ENCODE measurements at regions not wholly inside any gene's neighbourhood (a gene's known extent, or its start where the extent isn't known, plus 50 kb on each side); places are given as distances from the start of the nearest gene placed in this dataset.
"Not testable (repeated sequence)": the region's sequence is repeated elsewhere in the genome, so short reads cannot be mapped to it uniquely, and the experiment has no call there.

DNA sequence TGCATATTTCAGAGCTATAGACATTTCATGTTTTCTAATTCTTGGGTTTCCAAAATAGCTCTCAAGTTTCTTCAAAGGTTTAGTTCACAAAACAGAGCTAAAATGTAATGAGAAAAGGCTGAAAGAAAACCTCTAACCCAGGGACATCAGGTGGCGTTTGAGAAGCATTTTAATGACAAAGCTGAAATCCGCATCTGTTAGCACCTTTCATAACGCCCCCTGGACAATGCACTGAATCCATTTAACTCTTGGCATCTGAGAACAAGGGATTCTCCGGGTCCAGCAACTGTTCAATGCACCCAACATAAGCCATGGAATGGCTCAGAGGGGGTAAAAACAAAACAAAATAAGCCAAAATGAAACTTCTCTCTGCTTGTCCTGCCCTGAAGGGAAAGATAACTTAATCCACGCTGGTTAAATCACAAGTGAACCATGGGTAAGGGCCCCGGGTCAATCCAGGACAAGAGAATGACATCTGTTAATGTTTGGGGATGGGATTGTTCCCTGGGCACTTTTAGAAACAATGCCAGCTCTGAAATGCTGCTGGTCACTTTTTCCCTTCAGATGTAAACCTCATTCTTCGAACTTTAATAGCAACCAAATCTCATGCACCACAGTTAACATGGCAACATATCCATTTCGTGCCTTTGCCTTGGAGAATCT is 466.2 kb upstream of the ADAMTS9 start:
- Histone ChIP-seq H3K9me3 (ENCODE audit: control insufficient read depth in 2 of 2, low read length in 2 of 2) (no peaks in the 10 kb centered on the region), H3K4me1 (ENCODE audit: control insufficient read depth in 2 of 2, insufficient read depth in 2 of 2, low read length in 2 of 2) (peaks cover 0 to 3% of the 10 kb centered on the region in 2 donors), H3K27me3 (ENCODE audit: control insufficient read depth in 2 of 2, insufficient read depth in 2 of 2, low read length in 2 of 2) (no peaks in the 10 kb centered on the region), H3K36me3 (ENCODE audit: control insufficient read depth in 2 of 2, insufficient read depth in 2 of 2, low read length in 2 of 2) (no peaks in the 10 kb centered on the region), H3K9ac (ENCODE audit: low read depth in 1 of 2, low read length in 2 of 2) (no peak overlapping the region), H3K4me3 (ENCODE audit: low read length in 2 of 2) (no peak overlapping the region), H3K27ac (ENCODE audit: low read depth in 2 of 2, low read length in 2 of 2) (no peak overlapping the region)

DNA sequence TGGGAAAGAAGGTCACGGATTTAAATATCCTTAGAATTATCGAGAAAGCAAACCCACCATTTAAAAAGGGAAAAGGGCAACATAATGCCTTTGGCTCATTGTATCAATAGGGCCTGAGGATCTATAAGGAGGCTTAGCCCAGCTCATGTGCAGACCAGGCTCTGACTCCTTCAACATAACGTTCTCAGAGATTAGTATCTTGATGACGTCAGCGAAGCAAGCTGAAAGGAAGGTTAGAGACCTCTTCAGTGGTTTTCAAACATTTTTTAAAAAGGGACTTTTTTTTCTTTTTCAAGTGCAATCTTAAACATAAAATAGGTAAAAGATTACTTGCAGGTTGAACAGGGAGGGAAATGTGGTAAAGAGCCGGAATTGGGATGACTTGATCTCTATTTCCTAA is 463.9 kb upstream of the ADAMTS9 start:
- H3K36me3 ChIP-seq (ENCODE audit: control insufficient read depth in 2 of 2, insufficient read depth in 2 of 2, low read length in 2 of 2) = no peaks in the 10 kb centered on the region
- H3K27ac ChIP-seq (ENCODE audit: low read depth in 2 of 2, low read length in 2 of 2) = no peak overlapping the region
- peaks cover 0 to 3% of the 10 kb centered on the region in 2 donors for H3K4me1 ChIP-seq (ENCODE audit: control insufficient read depth in 2 of 2, insufficient read depth in 2 of 2, low read length in 2 of 2)
- no peaks in the 10 kb centered on the region for H3K9me3 ChIP-seq (ENCODE audit: control insufficient read depth in 2 of 2, low read length in 2 of 2)
- H3K27me3 ChIP-seq (ENCODE audit: control insufficient read depth in 2 of 2, insufficient read depth in 2 of 2, low read length in 2 of 2) = no peaks in the 10 kb centered on the region
- no peak overlapping the region for H3K4me3 ChIP-seq (ENCODE audit: low read length in 2 of 2)
- H3K9ac ChIP-seq (ENCODE audit: low read depth in 1 of 2, low read length in 2 of 2) = no peak overlapping the region

DNA sequence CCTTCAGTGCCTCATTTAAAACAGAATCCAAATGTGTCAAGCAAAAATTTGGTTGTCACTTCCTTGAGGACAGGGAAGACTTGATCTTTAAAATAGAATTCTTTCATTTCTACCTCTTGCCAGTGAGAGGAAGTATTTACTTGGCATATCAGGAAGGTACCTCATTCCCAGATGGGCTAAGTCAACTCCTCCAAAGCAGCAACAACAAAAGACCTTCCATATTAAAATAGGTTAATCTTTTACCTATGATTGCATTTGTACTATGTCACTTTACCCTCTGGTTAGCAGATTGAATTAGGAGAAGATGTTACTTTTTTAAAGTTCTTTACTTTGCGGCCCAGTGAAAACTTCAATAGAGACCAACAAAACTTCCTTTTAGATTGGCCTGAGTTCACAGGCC is 462.1 kb upstream of the ADAMTS9 start:
- Histone ChIP-seq H3K9ac (ENCODE audit: low read depth in 1 of 2, low read length in 2 of 2) (no peak overlapping the region), H3K27ac (ENCODE audit: low read depth in 2 of 2, low read length in 2 of 2) (no peak overlapping the region), H3K36me3 (ENCODE audit: control insufficient read depth in 2 of 2, insufficient read depth in 2 of 2, low read length in 2 of 2) (no peaks in the 10 kb centered on the region), H3K9me3 (ENCODE audit: control insufficient read depth in 2 of 2, low read length in 2 of 2) (no peaks in the 10 kb centered on the region), H3K4me3 (ENCODE audit: low read length in 2 of 2) (no peak overlapping the region), H3K4me1 (ENCODE audit: control insufficient read depth in 2 of 2, insufficient read depth in 2 of 2, low read length in 2 of 2) (peaks cover 0 to 3% of the 10 kb centered on the region in 2 donors), H3K27me3 (ENCODE audit: control insufficient read depth in 2 of 2, insufficient read depth in 2 of 2, low read length in 2 of 2) (no peaks in the 10 kb centered on the region)

DNA sequence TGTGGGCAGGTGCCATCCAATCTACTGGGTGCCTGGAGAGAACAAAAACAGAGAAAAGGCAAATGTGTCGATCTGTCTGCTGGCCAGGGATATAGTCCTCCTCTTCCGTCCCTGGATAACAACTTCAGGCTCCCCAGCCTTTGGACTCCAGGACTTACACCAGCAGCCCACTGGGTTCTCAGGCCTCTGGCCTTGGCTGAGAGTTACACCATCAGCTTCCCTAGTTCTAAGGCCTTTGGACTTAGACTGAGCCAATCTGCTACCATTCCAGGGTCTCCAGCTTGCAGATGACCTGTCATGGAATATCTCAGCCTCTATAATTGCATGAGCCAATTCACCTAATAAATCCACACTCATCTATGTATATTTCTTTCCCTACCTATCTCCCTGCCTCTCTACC is 460.9 kb upstream of the ADAMTS9 start:
- Histone ChIP-seq H3K36me3 (ENCODE audit: control insufficient read depth in 2 of 2, insufficient read depth in 2 of 2, low read length in 2 of 2) (no peaks in the 10 kb centered on the region), H3K9me3 (ENCODE audit: control insufficient read depth in 2 of 2, low read length in 2 of 2) (no peaks in the 10 kb centered on the region), H3K27me3 (ENCODE audit: control insufficient read depth in 2 of 2, insufficient read depth in 2 of 2, low read length in 2 of 2) (no peaks in the 10 kb centered on the region), H3K4me1 (ENCODE audit: control insufficient read depth in 2 of 2, insufficient read depth in 2 of 2, low read length in 2 of 2) (peaks cover 0 to 3% of the 10 kb centered on the region in 2 donors), H3K9ac (ENCODE audit: low read depth in 1 of 2, low read length in 2 of 2) (no peak overlapping the region), H3K27ac (ENCODE audit: low read depth in 2 of 2, low read length in 2 of 2) (no peak overlapping the region), H3K4me3 (ENCODE audit: low read length in 2 of 2) (no peak overlapping the region)

DNA sequence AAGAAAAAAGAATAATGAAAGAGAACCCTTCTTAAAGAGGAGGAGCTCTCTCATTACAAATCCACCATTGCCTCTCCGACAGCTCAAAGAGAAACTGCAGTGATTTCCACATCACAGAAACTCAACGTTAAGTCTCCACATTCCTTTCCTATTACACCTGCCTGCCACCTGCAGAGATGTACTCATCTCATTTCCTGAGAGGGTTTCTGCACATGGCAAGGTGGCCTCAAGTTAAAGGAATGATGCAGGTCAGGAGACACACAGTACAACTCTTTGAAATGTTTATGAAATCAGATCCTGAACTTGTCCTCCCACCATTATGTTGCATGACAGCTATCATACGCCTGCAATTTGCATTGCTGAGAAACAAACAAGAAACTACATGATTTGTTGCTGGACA is 458.4 kb upstream of the ADAMTS9 start:
- Histone ChIP-seq H3K4me3 (ENCODE audit: low read length in 2 of 2) (no peak overlapping the region), H3K9ac (ENCODE audit: low read depth in 1 of 2, low read length in 2 of 2) (no peak overlapping the region), H3K9me3 (ENCODE audit: control insufficient read depth in 2 of 2, low read length in 2 of 2) (no peaks in the 10 kb centered on the region), H3K36me3 (ENCODE audit: control insufficient read depth in 2 of 2, insufficient read depth in 2 of 2, low read length in 2 of 2) (no peaks in the 10 kb centered on the region), H3K27me3 (ENCODE audit: control insufficient read depth in 2 of 2, insufficient read depth in 2 of 2, low read length in 2 of 2) (no peaks in the 10 kb centered on the region), H3K27ac (ENCODE audit: low read depth in 2 of 2, low read length in 2 of 2) (no peak overlapping the region), H3K4me1 (ENCODE audit: control insufficient read depth in 2 of 2, insufficient read depth in 2 of 2, low read length in 2 of 2) (peaks cover 0 to 3% of the 10 kb centered on the region in 2 donors)

DNA sequence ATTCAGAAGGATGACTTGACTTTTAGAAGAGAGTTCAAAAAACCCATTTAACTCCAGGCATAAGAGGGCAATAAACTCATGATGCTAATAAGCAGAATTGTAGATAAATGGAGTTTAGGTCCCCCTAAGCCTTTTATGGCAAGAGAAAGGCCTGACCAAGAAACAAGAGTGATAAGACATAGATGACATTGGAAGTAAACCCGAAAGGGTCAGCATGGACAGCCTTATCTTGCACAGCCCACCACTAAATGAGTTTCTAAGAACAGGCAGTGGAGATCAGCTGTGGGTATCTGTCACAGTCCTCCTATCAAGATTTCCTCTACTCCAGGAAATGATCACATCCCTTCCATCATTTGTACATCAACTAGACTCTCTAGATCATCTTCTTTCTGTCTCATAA is 457.9 kb upstream of the ADAMTS9 start:
- no peaks in the 10 kb centered on the region for H3K9me3 ChIP-seq (ENCODE audit: control insufficient read depth in 2 of 2, low read length in 2 of 2)
- H3K4me3 ChIP-seq (ENCODE audit: low read length in 2 of 2) = no peak overlapping the region

DNA sequence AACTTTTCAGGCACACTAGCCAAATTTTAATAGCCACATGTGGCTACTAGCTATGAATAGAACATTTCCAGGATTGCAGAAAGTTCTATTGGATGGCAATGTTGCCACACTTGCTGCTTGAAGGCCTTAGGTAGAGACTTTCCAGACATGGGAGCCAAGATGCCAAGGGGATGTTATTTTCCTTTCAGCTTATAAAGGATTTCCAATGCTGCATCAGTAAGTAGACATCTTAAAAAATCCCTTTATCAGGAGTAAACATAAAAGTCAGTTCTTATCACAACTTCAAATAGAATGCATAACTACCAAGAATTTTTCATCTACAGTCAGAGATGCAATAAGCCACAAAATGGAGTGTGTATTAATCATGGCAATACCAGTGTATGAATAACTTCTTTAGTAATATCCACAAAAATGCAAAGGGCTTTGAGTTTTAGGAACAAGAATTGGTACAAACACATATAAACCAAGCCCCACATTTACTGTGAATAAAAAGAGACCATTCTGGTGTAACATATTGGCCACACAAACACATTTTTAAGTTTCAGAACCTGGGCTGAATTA is 457.1 kb upstream of the ADAMTS9 start:
- H3K9ac ChIP-seq (ENCODE audit: low read depth in 1 of 2, low read length in 2 of 2) = no peak overlapping the region
- no peak overlapping the region for H3K27ac ChIP-seq (ENCODE audit: low read depth in 2 of 2, low read length in 2 of 2)
- H3K4me3 ChIP-seq (ENCODE audit: low read length in 2 of 2) = no peak overlapping the region
- no peaks in the 10 kb centered on the region for H3K4me1 ChIP-seq (ENCODE audit: control insufficient read depth in 2 of 2, insufficient read depth in 2 of 2, low read length in 2 of 2)
- no peaks in the 10 kb centered on the region for H3K36me3 ChIP-seq (ENCODE audit: control insufficient read depth in 2 of 2, insufficient read depth in 2 of 2, low read length in 2 of 2)
- H3K27me3 ChIP-seq (ENCODE audit: control insufficient read depth in 2 of 2, insufficient read depth in 2 of 2, low read length in 2 of 2) = no peaks in the 10 kb centered on the region
- H3K9me3 ChIP-seq (ENCODE audit: control insufficient read depth in 2 of 2, low read length in 2 of 2) = no peaks in the 10 kb centered on the region

More for the DNA sequence above, 457.9 kb upstream of the ADAMTS9 start:
- Histone ChIP-seq H3K9ac (ENCODE audit: low read depth in 1 of 2, low read length in 2 of 2) (no peak overlapping the region), H3K27ac (ENCODE audit: low read depth in 2 of 2, low read length in 2 of 2) (no peak overlapping the region), H3K4me1 (ENCODE audit: control insufficient read depth in 2 of 2, insufficient read depth in 2 of 2, low read length in 2 of 2) (peaks cover 0 to 3% of the 10 kb centered on the region in 2 donors), H3K36me3 (ENCODE audit: control insufficient read depth in 2 of 2, insufficient read depth in 2 of 2, low read length in 2 of 2) (no peaks in the 10 kb centered on the region), H3K27me3 (ENCODE audit: control insufficient read depth in 2 of 2, insufficient read depth in 2 of 2, low read length in 2 of 2) (no peaks in the 10 kb centered on the region)

DNA sequence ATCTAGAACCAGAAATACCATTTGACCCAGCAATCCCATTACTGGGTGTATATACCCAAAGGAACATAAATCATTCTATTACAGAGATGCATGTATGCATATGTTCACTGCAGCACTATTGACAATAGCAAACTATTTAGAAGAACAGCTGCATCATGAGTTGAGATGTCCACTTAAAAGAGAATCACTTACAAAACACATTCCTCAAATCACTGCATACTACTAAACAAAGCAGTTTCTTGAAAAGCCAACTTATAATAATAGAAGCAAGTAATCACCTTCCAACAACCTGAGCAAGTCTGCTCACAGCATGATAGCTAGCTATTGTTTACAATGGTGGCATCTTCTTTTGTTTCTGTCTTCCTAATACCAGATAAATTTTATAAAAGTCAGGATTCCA is 454.7 kb upstream of the ADAMTS9 start:
- H3K36me3 ChIP-seq (ENCODE audit: control insufficient read depth in 2 of 2, insufficient read depth in 2 of 2, low read length in 2 of 2) = no peaks in the 10 kb centered on the region
- no peak overlapping the region for H3K27ac ChIP-seq (ENCODE audit: low read depth in 2 of 2, low read length in 2 of 2)
- no peaks in the 10 kb centered on the region for H3K9me3 ChIP-seq (ENCODE audit: control insufficient read depth in 2 of 2, low read length in 2 of 2)
- no peak overlapping the region for H3K4me3 ChIP-seq (ENCODE audit: low read length in 2 of 2)
- H3K9ac ChIP-seq (ENCODE audit: low read depth in 1 of 2, low read length in 2 of 2) = no peak overlapping the region
- H3K4me1 ChIP-seq (ENCODE audit: control insufficient read depth in 2 of 2, insufficient read depth in 2 of 2, low read length in 2 of 2) = no peaks in the 10 kb centered on the region
- no peaks in the 10 kb centered on the region for H3K27me3 ChIP-seq (ENCODE audit: control insufficient read depth in 2 of 2, insufficient read depth in 2 of 2, low read length in 2 of 2)

DNA sequence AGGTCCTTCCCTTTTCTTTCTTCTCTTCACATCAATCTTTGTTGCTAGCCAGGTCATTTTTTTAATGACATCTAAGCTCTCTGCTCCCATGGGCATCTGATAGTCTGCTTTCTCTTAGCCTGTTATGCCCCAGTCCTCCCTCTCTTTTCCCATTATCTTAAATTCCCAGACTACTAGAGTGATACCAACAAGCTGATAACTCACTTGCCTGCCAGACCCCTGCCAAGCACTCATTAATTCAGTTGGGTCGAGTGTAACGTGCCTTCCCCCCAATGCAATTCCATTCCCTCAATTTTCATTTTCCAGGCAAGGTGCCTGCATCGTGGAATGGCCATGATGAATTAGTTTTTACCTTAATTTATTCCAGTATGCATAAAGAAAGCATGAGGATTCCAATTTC is 450.8 kb upstream of the ADAMTS9 start:
- Histone ChIP-seq H3K27ac (ENCODE audit: low read depth in 2 of 2, low read length in 2 of 2) (no peak overlapping the region), H3K36me3 (ENCODE audit: control insufficient read depth in 2 of 2, insufficient read depth in 2 of 2, low read length in 2 of 2) (no peaks in the 10 kb centered on the region), H3K9me3 (ENCODE audit: control insufficient read depth in 2 of 2, low read length in 2 of 2) (no peaks in the 10 kb centered on the region), H3K4me3 (ENCODE audit: low read length in 2 of 2) (no peak overlapping the region), H3K9ac (ENCODE audit: low read depth in 1 of 2, low read length in 2 of 2) (no peak overlapping the region), H3K27me3 (ENCODE audit: control insufficient read depth in 2 of 2, insufficient read depth in 2 of 2, low read length in 2 of 2) (no peaks in the 10 kb centered on the region), H3K4me1 (ENCODE audit: control insufficient read depth in 2 of 2, insufficient read depth in 2 of 2, low read length in 2 of 2) (no peaks in the 10 kb centered on the region)

DNA sequence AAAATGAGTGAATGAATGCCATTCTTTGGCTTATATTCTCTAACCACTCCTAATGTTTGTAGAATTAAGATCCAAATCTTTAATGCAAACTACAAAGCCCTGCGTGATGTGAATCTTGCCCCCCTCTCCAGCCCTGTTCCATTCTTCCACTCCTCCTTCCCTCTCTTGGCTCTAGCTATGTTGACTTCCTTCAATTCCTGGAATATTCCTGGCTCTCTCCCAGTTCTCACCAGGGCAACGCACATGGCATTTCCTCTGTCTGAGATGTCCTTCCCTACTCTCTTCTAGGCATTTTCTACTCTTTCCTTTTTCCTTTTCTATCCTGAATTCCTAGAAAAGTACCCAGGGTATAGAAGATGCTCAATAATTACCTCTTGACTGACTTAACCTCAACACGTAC is 446.0 kb upstream of the ADAMTS9 start:
- not testable (repeated sequence) for H3K36me3 ChIP-seq (ENCODE audit: control insufficient read depth in 2 of 2, insufficient read depth in 2 of 2, low read length in 2 of 2); H3K27me3 ChIP-seq (ENCODE audit: control insufficient read depth in 2 of 2, insufficient read depth in 2 of 2, low read length in 2 of 2); H3K4me3 ChIP-seq (ENCODE audit: low read length in 2 of 2); H3K9me3 ChIP-seq (ENCODE audit: control insufficient read depth in 2 of 2, low read length in 2 of 2); H3K9ac ChIP-seq (ENCODE audit: low read depth in 1 of 2, low read length in 2 of 2); H3K4me1 ChIP-seq (ENCODE audit: control insufficient read depth in 2 of 2, insufficient read depth in 2 of 2, low read length in 2 of 2); H3K27ac ChIP-seq (ENCODE audit: low read depth in 2 of 2, low read length in 2 of 2)
